ENCODE measurements at regions not wholly inside any gene's neighbourhood (a gene's known extent, or its start where the extent isn't known, plus 50 kb on each side); places are given as distances from the start of the nearest gene placed in this dataset.

- Histone ChIP-seq H3K9me3 (ENCODE audit: control insufficient read depth in 1 of 2, insufficient read depth in 1 of 2, low read depth in 1 of 2, low read length in 2 of 2) (no peaks in the 10 kb centered on the region), H3K36me3 (ENCODE audit: control insufficient read depth in 1 of 2, insufficient read depth in 2 of 2, low read length in 2 of 2) (no peaks in the 10 kb centered on the region), H3K9me2 (ENCODE audit: insufficient read depth) (no peaks in the 10 kb centered on the region), H3K79me2 (ENCODE audit: insufficient read depth, low read length) (no peaks in the 10 kb centered on the region), H3K4me3 (replicated peaks in 1 of 2; ENCODE audit: low read depth in 1 of 2, low read length in 2 of 2) (no peak overlapping the region), H3K4me1 (ENCODE audit: control insufficient read depth in 1 of 2, insufficient read depth in 2 of 2, low read length in 2 of 2) (no peaks in the 10 kb centered on the region), H3K27ac (ENCODE audit: low read depth, low read length) (no peak overlapping the region), H3K4me2 (ENCODE audit: low read length) (no peak overlapping the region), H3K27me3 (ENCODE audit: insufficient read depth, low read length) (no peaks in the 10 kb centered on the region), H4K20me1 (ENCODE audit: insufficient read depth) (no peaks in the 10 kb centered on the region), H3K9ac (ENCODE audit: low read length) (no peak overlapping the region), H2AFZ (ENCODE audit: low read depth, low read length, poor library complexity, severe bottlenecking) (no peak overlapping the region)
- RAD21 ChIA-PET (ENCODE audit: low non-redundant PET in 1 of 2, low total read pairs in 2 of 2, uncharacterized antibody in 2 of 2, unreplicated experiment in 2 of 2) = no interaction called here
- ATAC-seq = no peak
- DNase-seq (ENCODE audit: low read depth, low spot score) = no peak
- intact Hi-C loops (cut with micrococcal nuclease) = no loop called here
- BruUV-seq (replicated peaks) = no TSS peak
- TF ChIP-seq ELF1 (IDR thresholded peaks at IDR 0.05; ENCODE audit: borderline replicate concordance, low read depth) (no peak), ZNF274 (IDR thresholded peaks at IDR 0.05; ENCODE audit: low read depth, low read length) (no peak), ZFX (IDR thresholded peaks at IDR 0.05) (no peak), EGR1 (IDR thresholded peaks at IDR 0.05; ENCODE audit: low read depth) (no peak), ATF3 (IDR thresholded peaks at IDR 0.05) (no peak), JUND (IDR thresholded peaks at IDR 0.05) (no peak), SRF (IDR thresholded peaks at IDR 0.05; ENCODE audit: low read depth) (no peak), CEBPB (IDR thresholded peaks at IDR 0.05; ENCODE audit: low read depth) (no peak), SIN3A (IDR thresholded peaks at IDR 0.05; ENCODE audit: low read depth) (no peak), CBX3 (IDR thresholded peaks at IDR 0.05; ENCODE audit: low read depth) (no peak), EZH2 (IDR thresholded peaks at IDR 0.05) (no peak), YY1 (IDR thresholded peaks at IDR 0.05; ENCODE audit: extremely low read depth, insufficient replicate concordance, low read depth, low read length) (no peak), POLR2A (IDR thresholded peaks at IDR 0.05; ENCODE audit: borderline replicate concordance, extremely low read depth, insufficient read depth, insufficient read length) (no peak)
- TF ChIP-seq, protein P1, sequence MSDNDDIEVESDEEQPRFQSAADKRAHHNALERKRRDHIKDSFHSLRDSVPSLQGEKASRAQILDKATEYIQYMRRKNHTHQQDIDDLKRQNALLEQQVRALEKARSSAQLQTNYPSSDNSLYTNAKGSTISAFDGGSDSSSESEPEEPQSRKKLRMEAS (IDR thresholded peaks at IDR 0.05) = no peak
- TF ChIP-seq, protein P2, sequence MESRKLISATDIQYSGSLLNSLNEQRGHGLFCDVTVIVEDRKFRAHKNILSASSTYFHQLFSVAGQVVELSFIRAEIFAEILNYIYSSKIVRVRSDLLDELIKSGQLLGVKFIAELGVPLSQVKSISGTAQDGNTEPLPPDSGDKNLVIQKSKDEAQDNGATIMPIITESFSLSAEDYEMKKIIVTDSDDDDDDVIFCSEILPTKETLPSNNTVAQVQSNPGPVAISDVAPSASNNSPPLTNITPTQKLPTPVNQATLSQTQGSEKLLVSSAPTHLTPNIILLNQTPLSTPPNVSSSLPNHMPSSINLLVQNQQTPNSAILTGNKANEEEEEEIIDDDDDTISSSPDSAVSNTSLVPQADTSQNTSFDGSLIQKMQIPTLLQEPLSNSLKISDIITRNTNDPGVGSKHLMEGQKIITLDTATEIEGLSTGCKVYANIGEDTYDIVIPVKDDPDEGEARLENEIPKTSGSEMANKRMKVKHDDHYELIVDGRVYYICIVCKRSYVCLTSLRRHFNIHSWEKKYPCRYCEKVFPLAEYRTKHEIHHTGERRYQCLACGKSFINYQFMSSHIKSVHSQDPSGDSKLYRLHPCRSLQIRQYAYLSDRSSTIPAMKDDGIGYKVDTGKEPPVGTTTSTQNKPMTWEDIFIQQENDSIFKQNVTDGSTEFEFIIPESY (IDR thresholded peaks at IDR 0.05; ENCODE audit: extremely low read depth, insufficient replicate concordance, low read length) = no peak
- TF ChIP-seq, protein P3, sequence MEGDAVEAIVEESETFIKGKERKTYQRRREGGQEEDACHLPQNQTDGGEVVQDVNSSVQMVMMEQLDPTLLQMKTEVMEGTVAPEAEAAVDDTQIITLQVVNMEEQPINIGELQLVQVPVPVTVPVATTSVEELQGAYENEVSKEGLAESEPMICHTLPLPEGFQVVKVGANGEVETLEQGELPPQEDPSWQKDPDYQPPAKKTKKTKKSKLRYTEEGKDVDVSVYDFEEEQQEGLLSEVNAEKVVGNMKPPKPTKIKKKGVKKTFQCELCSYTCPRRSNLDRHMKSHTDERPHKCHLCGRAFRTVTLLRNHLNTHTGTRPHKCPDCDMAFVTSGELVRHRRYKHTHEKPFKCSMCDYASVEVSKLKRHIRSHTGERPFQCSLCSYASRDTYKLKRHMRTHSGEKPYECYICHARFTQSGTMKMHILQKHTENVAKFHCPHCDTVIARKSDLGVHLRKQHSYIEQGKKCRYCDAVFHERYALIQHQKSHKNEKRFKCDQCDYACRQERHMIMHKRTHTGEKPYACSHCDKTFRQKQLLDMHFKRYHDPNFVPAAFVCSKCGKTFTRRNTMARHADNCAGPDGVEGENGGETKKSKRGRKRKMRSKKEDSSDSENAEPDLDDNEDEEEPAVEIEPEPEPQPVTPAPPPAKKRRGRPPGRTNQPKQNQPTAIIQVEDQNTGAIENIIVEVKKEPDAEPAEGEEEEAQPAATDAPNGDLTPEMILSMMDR (IDR thresholded peaks at IDR 0.05 in 2 of 3, conservative IDR thresholded peaks at IDR 0.05 in 1 of 3; ENCODE audit: borderline replicate concordance in 1 of 3, insufficient read depth in 1 of 3, low read depth in 2 of 3, low read length in 2 of 3) = no peak
- CTCF ChIA-PET = no interaction called here
- POLR2A ChIA-PET = no interaction called here
Observed at GRCh38 chr5:161167016-161167767, 315.2 kb upstream of the ATP10B start.

Measured in HCT116 (cell line).